Islet precursor cell (in vitro differentiated cells): ENCODE measurements at regions not wholly inside any gene's neighbourhood (a gene's known extent, or its start where the extent isn't known, plus 50 kb on each side); places are given as distances from the start of the nearest gene placed in this dataset.

Experiments
- DNase-seq: peaks from one replicate; pipeline ENCODE4 v3.0.0-alpha.2; 2018

DNA sequence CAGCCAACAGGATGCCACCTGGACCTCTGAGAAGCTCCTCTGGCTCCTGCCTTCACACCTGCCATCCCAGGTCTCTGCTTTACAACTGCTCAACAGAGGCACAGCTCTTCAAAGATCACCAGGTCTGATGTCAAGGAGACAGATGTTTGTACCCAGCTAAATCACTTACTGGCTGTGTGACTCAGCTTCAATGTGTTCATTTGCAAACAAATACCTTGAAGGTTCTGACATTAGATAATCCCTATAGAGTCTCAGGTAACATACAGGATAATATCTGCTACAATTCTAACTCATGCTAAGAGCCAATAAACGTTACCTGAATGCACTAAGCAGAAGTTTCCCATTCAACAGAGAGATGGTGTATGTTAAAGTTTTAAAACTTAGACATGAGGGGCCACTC lies 163.4 kb upstream of the IGF1R start:
- DNase-seq = no peak

DNA sequence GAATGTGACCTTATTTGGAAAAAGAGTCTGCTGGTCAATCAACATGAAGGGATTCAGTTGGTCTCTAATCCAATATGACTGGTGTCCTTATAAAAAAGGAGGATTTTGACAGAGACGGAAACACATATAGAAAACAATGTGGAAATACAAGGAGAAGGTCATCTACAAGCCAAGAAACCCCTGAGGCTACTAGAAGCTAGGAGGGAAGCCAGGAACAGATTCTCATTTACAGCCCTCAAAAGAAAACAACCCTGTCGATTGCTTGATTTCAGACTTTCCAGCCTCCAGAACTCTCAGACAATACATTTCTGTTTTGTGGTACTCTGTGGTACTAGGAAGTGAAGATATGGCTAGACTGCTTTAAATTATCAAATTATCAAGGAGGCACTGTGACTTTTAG lies 162.9 kb upstream of the IGF1R start:
- no peak for DNase-seq

DNA sequence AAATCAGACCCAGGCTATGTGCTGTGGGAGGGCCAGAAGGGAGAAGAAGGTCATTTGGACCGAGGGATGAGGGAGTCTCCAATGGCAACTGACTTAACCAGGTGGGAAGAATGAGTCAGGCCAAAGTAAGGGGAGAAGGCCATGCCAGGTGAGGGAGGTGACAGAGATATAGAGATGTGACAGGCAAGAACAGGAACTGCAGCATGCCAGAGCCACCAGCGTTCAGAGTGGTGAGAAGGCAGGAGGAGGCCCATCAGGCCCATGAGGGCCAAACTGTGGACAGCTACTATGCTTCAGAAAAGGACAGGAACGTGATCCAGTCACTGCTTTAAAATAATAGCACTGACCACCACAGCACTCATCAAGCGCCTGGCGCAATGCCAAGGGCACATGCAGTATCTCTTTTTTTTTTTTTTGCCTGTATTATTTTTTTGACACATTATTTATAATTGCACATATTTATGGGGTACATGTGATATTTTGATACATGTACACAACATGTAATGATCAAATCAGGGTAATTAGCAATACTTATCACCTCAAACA lies 154.3 kb upstream of the IGF1R start:
- no peak for DNase-seq

DNA sequence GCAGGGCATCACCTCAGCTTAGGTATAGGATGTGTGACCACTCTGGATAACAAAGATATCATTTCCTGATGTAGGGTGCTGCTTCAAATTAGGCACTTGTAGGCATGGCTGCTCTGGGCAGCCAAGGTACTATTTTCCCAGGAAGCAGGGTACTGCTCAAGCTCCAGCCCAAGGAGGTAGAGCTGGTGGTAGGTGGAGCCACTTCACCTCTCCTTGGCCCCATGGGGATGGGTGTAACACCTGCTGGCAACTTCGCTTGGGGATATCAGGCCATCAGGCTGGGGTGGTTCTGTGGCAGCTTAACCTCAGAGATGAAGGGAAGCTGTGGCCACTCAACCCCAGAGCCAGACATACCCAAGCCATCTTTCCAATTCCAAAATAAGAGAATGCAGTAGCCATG lies 147.1 kb upstream of the IGF1R start:
- DNase-seq = no peak

DNA sequence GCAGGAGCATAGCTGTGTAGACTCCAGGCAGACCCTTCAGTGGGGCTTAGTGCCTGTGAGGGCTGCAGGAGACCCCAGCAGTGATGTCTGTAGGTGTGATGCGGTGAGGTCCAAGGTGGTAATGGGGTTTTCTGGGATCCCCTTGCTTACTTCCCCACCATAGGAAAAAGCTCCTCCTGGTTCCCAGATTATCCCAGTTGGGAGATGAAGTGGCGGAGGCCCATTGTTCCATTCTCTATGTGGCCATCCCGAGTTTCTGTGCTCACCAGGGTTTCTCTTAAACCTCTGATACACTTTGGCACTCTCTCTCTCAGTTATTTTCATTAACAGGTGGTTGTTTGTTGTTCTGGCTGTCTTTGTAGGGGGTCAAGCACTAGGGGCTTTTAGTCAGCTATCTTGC lies 146.7 kb upstream of the IGF1R start:
- DNase-seq = no peak

DNA sequence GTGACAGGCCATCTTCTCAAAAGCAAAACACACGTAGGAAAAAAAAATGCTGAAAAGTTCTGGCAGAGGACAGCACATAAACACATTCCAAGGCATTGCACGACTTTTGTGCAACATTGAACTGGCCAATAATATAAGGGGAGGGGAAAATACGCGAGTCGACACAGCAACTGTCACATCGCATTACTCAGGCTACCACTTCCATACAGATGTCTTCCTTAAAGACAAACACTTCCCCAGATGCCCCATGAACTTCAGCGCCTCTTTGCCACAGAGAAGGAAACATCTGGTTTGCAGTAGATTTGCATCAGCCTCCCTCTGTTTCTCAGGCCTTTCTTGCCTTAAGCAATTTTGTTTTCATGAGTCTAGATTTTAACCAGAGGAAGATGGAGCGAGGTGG lies 144.4 kb upstream of the IGF1R start:
- DNase-seq = no peak

DNA sequence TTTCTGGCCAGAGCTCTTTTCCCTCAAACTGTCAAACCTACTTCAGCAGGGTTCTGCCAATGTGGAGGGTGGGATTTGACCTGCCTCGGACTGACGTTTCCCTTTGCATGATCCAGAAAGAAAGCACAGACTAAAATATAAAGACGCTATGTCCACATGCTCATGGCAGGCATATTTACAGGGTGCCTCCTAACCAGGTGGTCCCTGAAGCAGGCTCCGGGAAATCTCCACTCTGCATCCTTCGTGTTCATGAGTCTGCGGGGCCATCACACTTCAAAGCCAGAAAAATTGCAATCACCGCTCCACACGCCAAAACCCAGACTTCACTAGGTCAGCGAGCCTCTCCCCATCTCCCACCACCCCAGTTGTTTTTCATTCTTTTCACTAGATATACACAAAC lies 143.3 kb upstream of the IGF1R start:
- no peak for DNase-seq

DNA sequence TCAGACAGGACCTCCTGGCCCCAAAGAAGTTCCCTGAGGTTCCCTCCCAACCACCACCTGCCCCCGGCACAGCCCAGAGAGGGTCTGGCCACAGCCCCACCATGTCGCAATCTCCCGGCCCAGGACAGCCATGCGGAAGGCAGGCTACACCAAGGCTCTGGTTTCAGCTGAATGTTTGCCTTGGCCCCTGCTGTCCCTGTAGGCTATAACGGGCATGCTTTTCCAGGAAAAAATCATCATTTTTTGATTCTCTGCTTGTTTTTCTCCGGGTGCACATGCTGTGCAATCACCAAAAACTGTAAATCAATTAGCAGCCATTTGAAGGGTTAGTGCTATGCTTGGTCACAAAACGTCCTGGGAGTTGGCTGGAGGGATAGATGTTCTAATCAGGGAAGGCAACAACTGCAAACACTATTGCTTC lies 142.7 kb upstream of the IGF1R start:
- DNase-seq = no peak

DNA sequence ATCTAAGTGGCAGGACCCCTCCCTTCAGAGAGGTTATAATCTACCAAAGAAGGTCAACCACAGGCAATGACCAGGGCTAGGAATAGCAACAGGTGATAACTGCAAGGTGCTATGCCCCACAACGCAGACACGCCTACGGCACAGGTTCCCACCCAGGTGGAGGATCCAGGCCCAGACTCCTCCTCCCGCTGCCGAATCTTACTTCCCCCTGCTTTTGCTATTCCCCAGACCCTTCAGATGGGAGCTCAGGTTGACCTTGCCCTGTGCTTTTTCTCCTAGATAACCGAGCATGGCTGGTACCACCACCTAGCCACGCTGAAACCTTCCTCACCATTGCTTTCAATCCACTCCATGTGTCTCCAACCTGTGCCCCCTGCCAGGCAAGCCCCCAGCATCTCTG lies 142.2 kb upstream of the IGF1R start:
- no peak for DNase-seq

DNA sequence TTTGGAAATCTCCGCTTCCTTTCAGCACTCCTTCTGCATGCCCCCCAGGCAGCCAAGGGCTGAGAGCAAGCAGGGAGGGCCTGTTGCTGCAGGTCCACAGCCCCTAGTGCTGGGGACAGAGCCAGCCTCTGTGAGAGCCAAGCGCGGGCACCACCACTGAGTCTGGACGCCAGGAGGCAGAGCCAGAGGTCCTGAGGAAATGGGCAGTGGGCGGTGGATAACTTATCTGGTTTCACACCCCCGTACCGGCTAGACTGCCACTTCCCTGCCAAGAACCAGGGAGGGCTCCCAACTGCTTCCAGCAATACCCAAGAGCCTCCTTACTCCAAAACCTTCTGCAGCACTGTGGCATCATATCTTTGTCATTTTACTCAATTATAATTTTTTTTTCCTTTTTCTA lies 141.6 kb upstream of the IGF1R start:
- DNase-seq = no peak

DNA sequence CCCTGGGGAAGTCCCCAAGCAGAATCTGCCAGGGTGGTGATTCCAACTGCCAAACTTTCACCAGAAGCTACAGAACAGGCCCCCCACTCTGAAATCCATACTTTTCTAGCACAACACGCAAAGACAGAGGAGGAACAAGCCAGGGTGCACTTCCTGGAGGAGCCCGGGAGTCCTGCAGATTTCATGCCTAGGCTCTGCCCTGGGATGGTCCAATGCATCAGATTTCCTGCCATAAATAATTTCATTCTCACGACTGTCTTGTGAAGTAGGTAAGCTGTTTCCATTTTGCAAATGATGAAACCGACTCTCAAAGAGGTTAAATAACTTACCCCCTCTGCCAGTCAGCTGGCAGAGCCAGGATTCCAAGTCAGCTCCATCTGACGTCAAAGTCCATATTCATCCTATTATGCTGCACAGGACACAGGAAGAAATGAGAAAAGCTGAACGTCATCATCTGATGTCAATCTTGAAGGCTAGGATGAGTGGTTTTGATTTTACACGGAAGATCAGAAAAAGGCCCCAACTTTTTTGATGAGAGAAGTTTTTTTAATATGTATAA lies 134.8 kb upstream of the IGF1R start:
- peak; percentile 25 for DNase-seq

DNA sequence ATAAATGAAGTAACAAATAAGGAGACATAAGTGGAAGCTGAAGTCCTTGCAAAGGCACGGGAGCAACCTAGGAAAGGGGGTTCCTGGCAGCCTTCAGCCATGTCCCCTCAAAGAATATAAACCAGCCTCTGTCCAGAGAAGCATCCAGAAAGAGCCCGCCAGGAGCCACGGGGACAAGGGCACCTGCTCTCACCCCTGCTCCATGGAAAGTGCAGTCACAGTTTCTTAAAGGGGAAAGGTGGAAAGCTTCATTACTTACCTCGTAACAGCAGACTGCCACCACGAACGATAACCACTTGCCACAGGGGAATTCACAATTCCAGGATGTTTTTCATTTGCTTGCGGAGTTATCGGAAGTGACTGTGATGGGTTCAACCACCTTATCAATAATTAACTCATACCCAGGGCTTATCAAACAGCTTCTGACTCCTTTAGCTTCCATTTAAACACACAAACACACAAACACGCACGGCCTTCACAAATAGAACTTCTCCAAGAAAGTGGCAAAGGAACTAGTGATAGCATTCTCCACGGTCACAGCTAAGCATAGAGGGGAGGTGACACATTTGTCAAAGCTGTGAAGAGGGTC lies 134.2 kb upstream of the IGF1R start:
- DNase-seq = peak; percentile 39

DNA sequence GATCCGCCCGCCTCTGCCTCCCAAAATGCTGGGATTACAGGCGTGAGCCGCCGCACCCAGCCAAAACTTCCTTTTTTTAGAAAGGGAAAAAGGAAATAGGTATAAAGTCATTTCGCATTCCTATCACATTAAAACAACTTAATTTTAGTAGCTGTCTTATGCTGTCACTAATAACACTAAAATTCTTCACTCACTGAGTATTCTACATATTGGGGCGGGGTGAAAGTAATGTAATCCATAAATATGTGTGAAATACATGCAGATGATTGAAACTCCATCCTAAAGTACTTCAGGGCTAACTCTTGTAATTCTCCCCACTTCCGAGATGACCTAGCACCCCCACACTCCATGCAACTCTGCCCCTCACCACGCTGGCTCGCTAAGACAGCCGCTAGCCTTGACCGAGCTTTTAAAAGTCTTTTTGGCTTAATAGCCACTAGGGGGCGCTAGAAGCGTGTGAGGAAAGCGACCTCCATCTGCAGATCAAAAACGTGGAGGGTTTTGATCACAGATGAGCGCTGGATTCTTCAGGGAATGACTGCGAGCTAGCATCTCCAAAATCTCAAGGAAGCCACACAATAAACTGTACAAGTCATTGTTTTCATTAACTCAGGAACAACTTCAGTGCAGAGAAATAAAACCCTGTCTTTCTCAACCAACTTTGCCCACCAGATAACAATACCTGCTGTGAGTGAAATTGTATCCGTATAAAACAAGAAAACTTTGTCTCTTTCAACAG lies 129.3 kb upstream of the IGF1R start:
- peak; percentile 78 for DNase-seq

DNA sequence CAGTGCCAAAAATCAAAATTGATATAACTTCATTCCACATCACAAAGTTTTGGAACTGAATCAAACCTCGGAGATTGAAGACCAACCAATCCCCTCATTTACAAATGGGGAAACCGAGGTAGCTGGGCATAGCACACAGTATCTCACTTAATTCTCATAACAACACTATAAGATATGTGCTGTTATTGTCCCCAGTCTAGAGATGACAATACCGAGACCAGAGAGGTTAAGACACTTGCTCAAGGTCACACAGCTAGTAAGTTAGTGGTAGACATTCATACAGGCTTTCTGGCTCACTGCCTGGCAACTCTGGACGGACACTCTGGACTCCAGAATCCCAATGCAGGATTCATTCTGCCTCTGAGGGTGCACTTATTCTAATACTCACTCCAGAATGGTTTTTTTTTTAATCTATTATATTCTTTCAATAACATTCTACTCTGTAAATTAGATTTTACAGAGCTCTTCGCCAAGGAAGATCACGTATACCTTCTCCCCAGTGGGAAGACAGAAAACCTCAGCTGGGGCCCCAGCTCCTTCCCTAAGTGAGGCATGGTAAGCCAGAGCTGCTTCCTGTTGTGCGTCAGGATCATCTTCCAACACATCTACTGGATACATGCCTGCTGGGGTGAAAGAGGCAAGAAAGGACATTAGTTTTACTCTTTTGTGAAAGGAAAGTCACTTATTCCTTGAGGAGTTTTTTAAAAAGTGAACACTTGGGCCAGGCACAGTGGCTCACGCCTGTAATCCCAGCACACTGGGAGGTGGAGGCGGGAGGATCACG lies 128.4 kb upstream of the IGF1R start:
- DNase-seq = no peak

DNA sequence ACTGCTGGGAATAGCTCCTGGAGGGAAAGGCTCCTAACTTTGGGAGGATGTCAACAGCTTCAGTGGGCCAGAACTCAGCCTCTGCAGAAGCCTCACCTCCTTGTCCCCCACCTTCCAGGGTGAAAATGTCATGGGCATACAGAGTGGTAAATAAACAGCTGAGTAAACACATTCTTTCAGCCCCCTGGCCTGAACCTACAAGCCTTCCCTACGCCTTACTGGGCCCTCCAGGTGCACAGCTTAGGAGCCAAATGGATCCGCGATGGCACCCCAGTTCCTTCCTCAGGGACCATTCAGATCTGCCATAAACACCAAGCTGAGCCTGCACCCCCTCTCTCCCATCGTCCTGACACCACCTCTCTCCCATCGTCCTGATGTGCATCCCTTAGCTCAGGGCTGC lies 126.2 kb upstream of the IGF1R start:
- DNase-seq = no peak

DNA sequence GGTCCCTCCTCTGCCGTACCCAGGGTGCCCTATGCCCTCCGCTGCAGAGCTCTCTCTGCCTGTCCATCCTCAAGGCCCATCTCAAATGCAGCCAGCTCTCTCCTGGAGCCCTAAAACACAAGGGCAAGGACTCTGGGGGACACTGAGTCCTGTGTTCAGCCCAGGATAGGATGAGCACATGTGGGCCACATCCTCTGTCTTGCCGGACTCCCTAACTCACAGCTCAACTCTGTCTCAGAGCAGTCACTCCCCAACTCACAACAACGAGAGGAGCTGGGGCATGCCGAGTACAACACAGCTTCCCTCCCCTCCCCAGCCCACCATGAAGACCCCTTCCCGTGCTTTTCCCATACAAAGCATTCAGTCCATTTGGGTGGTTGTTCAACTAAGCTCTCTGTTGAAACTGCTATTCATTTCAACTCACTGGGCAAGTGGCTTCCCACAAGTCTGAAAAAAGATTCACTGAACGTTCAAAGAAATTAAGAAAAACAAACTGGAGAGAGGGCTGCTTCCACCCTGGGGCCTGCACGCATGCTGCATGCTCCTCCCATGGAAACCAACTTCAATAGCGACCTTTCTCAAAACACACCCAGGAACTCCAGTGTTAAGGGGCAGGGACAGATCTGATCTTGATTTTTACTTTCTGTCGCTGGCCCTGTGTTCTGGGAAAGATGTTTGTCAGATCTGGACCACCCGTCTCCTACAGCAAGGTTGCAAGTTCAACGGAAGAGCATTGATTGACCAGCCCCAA lies 124.3 kb upstream of the IGF1R start:
- DNase-seq = no peak

DNA sequence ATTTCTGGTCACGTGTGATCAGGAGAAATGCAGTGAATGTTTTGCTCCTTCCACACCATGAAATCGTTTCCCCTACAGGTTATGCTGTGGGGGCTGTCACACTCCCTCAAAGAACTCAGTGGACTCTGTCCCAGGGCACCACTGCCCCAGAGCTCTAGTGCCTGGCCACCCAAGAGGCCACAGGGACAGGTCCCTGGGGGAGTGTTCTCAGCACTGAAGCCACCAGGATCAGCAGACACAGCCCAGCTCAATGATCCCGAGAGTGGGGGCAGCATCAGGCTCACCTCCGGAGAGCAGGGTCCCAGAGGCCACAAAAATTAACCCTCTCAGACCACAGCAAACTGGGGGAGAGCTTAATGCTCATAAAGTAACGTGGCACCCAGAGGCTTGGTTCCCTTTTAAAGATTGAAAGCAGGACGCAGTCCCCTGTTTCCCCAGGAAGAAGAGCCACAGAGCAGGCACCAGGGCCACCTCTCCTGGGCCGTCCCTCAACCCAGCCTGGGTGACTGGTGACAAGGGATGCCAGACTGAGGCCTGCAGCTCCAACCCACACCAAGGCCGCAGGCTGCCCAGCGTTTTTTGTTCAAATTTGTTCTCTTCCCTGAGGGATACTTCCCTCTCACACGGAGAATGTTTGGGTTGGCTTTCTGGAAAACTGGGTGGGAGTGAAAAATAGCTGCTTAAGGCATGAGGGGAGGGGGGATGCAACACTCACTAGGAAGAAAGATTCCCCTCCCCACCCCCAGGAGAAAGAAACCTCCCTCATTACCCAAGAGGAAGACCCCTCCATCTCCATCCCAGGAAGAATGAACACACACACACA lies 123.3 kb upstream of the IGF1R start:
- DNase-seq = no peak

DNA sequence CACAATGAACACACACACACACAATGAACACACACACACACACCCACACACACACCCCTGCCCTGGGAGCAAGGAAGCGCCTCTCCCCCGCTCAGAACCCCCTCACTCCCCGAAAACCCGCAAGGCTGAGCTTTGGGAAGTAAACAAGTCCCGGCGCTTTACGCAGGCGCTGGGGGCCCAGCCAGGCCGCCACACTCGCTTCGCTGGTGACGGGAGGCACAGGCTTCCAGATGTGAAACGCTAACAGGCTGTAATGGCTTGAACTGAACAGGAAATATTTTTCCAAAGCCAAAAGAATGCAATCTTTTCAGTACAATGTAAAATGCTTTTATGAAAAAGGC lies 122.7 kb upstream of the IGF1R start:
- DNase-seq = no peak

DNA sequence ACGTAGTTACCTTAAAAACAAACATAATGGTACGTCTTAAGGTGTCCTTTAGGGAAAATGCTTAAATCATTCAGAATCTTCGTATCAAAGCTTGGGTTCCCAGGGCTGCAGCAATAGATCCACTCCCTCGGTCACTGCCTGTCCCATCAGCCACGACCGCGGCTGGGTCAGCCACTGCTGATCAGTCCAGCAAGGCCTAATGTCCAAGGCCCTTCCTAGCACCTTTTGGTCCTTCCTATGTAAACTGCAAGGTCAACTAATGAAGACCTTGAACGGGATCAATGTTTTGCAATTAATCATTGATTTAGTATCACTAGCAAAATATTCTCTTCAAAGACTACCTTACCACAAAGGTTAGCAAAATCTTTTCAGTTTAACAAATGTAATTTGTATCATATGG lies 122.2 kb upstream of the IGF1R start:
- DNase-seq = no peak

DNA sequence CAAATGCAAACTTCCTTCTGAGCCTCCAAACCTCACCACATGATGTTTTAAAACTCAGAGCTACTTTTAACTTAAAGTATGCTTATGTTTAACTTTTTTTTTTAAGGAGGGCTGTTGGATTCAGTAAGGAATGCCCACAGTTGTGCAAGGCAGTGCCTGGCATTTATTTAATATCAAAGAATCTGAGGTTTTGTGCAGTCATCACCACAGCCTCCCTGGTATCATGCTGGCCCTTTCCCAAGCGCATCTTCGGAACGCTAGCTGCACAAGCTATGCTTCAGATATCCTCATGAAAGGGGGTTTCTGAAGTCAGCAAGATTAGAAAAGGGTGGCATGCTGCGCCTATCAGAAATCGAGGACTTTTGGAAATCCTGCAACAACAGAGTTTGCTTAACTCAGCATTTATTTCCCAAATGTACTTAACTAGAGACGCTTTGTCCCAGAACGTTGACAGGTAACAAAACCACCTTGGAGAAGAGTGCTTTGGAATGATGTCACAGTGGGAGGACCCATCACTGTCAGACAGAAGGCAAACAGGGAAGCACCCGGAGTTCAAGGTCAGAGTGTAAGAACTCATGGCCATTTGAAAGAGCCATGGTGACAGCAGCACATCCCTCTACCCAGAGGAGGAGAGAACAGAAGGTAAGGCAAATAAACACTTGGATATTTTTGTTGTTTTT lies 120.2 kb upstream of the IGF1R start:
- no peak for DNase-seq
